ENCODE measurements at regions not wholly inside any gene's neighbourhood (a gene's known extent, or its start where the extent isn't known, plus 50 kb on each side); places are given as distances from the start of the nearest gene placed in this dataset.

DNA sequence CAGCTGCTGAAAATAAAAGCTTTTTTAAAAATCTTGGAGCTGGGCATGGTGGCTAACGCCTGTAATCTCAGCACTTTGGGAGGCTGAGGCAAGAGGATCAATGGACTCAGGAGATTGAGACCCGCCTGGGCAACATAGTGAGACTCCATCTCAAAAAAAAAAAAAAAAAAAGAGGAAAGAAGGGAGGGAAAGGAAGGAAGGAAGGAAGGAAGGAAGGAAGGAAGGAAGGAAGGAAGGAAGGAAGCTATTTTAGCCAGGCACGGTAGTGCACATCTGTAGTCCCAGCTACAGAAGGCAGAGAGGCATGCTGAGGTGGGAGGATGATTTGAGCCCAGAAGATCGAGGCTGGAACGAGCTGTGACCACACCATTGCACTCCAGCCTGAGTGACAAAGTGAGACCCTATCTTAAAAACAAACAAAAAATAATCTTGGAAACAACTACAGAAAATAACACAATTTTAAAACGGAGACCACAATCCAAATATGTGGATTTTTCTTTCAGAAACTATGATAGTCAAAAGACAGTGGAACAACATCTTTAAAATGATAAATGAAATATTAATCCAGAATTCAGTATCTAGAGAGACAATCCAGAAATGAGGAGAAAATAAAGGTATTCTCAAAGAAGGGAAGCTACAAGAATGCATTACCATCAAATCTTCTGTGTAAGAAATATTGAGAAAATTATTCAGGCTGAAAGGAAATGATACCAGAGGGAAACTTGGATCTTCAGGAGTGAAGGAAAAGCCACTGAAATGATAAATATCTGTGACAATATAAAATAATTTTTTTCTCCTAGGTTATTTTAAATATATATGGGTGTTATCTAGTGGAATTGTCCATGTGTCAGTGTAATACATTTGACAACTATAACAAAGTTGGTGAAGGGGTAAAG, 182.0 kb downstream of the GPX5 start:
- DNase-seq: no peak

DNA sequence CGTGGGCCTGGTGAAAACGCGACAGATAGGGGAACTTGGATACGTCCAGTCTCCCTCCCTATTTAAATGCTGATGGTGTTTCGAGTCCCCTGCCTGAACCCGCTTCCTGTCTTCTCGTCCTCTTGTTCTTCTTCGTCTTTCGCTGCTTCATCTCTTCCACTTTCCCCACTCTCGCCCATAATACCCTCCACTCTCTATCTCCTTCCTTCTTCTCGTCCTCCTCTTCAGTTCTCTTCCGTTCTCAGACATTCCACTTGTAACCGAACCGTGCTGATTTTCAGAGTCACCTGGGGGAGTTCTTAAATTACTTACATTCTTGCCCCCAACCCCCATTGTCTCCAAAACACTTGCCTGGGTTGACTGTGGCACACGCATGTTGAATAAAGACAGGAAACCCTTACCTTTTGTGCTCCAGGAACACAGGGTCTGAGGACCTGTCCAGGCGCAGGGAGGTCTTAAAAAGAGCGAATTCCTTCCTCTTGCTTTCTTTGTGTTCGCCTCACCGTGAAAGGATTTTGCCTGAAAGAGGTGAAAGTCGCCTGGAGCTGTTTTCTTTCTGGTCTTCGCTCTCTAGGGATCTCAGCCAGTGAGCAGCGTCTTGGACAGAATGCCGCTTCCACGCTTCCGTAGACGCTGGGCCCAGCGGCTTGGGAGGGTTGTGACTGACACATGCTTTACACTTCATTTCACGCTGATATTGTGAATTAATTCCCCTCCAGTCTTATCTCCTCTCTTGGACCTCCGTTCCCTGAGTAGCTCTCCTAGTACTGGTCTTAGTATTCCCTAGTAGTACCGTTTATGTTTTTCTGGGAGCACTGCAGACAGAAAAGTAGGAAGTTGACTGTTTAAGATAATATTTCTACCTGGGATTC, 184.0 kb downstream of the GPX5 start:
- no peak for DNase-seq

DNA sequence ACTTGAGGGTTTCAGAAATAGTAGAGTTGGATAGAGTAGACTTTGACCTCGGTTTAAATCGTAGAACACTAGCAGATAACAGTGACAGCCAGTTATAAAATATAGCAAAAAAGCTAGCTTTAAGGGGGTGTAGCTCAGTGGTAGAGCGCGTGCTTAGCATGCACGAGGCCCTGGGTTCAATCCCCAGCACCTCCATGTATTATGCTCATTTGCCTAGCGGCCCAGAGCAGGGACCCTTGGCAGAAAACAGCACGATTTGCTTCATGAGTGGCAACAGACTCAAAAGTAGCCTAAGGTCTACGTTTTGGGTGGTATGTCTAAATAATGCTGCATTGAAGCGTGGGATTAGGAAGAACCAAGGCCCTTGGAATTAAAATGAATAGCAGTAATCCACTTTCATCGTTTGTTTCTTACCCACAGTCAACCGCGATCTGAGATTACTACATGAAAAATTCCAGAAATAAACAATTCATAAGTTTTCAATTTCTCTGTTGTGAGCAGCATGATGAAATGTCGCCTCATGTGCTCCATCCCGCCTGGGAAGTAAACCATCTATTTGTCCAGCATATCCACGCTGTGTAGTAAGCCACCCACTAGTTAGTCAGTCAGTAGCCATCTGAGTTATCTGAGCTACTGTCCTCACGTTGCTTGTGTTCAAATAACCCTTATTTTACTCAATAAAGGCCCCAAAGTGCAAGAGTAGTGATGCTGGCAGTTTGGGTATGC, 184.9 kb downstream of the GPX5 start:
- peak; percentile 4 for DNase-seq

DNA sequence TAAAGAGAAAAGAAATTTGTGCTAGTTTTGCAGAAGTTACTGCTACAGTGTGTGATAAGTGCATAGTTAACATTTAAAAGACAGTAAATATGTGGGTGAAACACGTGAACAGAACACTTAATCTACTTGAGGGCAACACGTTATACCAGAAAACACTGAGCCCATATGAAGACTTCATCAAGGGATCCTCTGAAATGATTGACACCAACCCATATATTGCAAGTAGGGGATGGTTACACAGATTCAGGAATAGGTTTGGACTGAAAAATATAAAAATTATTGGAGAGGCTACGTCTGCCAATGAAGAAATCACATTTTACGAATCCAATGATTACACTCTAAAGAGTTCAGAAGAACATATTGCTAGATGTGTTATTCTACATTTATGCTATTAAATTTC, 185.6 kb downstream of the GPX5 start:
- DNase-seq: no peak

DNA sequence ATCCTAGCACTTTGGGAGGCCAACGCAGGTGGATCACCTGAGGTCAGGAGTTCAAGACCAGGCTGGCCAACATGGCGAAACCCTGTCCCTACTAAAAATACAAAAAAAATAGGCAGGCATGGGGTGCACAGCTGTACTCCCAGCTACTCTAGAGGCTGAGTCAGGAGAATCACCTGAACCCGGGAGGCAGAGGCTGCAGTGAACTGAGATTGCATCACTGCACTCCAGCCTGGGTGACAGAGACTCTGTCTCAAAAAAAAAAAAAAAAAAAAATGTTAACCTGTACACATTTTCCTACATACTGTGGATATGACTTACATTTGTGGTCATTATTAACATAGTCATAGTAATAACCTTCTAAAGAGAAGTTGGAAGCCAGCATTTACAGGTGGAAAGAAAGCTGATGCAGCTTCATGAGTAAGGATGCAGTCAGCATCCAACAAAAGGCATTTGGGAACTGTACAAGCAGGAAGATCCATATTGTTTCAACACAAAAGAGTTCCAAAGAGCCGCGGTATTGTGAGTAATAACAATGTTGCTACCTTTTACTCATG, 186.2 kb downstream of the GPX5 start:
- DNase-seq: no peak

DNA sequence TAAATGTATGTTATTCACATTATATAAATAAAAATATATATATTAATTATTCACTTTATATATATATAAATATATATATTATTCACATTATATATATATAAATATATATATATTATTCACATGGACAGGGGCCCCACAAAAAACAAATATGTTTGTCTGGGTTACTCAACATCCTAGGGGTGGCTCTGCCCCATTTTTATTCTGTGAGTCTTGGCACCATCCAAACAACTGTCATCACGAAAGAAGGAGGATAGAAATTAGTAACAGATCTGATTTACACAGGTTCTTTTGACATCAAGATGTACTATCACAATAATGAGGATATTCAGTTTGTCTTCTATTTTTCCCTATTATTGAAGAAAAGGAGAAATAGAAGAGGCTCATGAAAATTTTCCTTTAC, 187.3 kb downstream of the GPX5 start:
- DNase-seq: no peak

DNA sequence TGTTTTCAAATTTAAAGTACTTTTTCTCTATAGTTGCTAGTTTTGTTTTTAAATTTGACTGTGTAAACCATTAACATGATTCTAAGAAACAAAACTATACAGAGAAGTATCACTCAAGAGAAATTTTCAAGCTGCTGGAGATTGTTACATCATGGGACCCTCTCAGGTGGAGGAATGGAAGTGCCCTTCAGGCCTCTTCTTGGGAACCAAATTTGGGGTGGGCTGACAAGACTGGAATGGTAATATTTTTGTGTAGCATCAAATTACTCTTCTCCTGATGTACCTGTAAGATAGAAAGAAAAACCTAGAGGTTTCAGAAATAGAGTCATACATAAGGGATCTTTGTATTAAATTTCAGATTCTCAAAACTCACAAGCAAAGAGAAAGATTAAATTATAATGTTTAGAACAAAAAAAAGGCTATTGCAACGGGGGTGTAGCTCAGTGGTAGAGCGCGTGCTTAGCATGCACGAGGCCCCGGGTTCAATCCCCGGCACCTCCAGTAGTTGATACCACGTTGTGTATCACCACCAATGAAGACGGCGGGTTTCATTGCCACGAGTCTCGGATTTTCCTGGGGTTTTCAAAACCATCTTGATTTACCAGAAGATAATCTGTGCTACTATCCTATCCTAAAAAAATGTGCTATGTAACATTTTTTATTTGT, 193.7 kb downstream of the GPX5 start:
- DNase-seq: peak; percentile 23

DNA sequence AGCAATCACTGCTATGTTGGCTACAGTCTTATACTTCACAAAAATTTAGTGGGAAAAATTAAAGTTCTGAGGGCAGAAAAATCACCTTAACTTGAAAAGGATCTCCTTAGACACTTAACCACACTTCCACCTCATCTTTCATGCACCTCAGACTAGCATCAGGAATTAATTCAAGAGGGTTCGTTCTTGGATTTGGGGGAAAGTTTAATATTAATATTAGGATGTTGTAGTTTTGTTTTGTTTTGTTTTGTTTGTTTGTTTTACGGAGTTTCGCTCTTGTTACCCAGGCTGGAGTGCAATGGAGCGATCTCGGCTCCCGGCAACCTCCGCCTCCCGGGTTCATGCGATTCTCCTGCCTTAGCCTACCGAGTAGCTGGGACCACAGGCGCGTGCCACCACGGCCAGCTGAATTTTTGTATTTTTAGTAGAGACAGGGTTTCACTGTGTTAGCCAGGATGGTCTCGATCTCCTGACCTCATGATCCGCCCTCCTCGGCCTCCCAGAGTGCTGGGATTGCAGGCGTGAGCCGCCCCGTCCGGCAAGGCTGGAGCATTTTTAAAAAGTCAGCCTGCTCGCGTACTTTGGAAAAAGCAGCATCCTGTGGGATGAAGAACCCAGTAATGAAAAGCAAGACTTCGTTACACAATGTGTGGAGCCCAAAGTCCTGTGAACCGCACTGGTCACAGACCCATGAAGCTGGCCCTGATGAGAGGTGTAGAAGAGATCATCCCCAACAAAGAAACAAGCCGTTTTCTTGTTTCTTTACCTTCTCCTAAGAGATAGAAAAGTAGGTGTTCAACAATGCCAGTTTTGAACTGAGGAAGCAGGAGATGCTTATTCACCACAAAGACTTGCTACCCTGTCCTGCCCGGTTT, 194.9 kb downstream of the GPX5 start:
- no peak for DNase-seq

DNA sequence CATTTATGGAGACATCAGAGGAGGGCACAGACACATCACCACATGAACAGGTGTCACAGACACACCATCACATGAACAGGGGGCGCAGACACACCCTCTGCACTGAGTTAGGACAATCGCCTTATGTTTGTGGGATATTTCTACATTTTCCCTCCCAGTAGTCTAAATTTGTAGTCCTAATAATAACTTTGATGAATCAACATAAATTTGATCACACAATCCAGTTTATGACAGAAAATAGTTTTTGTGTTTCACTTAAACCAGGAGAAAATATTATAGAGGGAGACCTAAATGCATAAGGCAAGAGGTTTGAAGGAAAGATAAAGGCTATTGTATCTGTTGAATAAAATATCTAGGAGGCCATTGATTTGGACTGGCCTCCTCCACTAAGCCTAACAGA, 195.7 kb downstream of the GPX5 start:
- DNase-seq: no peak

DNA sequence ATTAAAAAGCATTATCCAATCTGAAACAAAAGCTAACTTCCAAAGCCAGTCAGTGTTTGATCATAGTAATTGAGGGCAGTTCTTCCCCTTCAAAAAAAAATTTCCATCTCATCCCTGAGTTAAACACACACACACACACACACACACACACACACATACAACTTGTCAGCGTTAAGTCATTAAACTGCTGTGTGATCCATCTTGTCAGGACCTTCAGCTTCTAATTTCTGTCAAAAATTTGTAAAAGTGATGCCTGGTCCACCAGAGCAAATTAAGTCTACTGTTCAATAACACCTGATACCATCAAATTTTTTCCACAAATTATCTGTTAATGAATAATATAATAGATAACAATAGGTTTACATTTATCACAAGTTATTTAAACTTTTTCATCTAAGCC, 198.7 kb downstream of the GPX5 start:
- no peak for DNase-seq

DNA sequence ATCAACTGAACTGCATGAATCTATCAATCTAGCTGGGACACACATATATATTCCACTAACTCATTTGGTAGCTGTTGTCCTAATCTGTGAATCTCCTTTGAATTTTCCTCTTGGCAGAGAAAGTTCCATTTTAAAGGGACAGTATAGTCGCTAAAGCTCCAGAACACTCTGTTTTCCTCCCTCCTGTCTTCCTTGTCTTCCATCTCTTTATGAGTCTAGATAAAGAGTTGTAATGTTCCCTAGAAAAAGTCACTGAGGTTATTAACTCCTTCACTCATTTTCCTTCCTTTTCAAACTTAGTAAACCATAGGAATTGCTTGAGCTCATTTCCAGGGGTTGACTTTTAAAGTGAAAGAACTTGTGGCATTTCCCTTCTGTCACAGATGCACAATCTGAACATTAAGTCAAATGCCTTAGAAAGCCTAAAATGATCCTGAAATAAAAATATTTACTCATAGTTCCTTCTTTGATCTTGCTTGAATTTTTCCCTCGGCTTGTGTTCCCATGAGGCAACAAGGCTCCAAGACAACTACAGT, 198.4 kb downstream of the TRIM27 start:
- no peak for DNase-seq

DNA sequence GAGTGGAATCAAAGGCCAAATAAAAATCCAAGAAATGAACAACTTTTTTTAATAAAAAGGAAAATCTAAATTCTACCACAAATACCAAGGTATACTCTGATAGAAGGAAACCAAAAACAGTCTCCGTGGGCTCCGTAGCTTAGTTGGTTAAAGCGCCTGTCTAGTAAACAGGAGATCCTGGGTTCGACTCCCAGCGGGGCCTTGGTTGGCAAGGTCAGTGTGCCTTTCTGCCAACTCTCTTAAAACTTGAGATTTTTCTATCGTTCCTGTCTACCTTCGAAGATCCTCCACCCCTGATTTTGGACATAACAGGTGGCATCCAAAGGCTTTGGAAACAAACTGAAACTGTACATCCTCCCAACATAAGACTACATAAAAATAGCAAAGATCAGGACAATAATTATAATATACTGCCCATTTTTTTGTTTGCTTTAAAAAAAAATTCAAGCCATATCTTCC, 197.9 kb downstream of the TRIM27 start:
- peak; percentile 16 for DNase-seq

DNA sequence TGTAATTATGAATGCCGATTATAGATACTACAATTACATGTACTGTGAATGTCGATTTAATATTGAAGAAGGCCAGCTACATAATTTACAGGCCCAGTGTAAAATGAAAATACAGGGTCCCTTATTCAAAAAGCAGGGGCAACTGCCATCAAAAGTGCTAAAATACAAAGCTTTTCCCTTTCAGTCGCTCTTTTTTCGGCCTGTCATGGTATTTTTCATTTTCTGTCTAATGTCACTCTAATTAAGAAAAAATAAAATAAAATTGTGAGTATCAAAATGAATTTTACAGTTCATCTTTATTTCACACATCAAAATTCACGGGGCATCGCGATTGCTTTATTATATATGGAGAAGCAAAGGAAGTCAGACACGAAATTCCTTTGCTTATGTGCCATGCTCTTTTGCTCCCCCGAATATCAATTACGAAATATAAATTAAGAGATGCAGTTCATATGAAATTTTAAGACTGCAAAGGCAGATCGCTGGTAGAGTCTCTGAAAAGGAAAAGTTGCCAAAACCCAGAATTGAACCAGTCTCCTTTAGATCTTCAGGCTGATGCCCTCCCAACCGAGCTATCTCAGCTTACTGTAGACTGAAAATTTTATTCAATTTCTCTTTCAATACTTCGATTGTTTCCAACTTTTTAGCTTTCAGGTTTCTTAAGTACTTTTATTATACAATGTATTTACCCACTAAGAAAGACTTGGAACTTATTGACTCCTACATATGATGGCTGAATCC, 197.0 kb downstream of the TRIM27 start:
- no peak for DNase-seq

DNA sequence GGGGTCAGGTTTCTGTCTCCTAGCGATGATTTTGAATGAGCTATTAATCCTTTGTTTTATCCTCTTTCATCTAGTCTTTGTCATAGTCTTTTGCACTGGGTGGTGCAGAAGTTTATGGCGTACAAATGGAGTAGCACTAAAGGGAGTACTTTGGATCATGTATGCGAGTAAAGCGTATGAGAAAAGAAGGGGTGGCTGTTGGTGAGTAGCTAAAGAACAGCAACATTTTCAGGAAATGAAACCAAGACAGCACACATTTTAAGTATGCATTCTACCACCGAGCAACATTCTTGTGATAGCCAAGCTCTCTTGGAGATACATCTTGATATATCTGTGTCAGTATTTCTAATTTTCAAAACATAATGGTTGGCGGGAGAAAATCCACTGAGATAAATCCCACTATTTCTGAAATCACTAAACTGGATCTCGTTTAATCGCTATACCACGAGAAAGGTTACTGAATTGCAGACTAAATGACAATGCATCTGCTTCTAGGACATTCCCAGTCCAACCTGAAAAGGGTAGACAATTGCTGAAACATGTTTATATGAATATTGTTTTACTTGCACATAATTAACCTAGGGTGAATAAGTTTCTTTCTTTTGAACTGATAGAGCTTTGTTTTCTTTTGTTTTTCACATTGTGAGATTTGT, 196.1 kb downstream of the TRIM27 start:
- DNase-seq: no peak

DNA sequence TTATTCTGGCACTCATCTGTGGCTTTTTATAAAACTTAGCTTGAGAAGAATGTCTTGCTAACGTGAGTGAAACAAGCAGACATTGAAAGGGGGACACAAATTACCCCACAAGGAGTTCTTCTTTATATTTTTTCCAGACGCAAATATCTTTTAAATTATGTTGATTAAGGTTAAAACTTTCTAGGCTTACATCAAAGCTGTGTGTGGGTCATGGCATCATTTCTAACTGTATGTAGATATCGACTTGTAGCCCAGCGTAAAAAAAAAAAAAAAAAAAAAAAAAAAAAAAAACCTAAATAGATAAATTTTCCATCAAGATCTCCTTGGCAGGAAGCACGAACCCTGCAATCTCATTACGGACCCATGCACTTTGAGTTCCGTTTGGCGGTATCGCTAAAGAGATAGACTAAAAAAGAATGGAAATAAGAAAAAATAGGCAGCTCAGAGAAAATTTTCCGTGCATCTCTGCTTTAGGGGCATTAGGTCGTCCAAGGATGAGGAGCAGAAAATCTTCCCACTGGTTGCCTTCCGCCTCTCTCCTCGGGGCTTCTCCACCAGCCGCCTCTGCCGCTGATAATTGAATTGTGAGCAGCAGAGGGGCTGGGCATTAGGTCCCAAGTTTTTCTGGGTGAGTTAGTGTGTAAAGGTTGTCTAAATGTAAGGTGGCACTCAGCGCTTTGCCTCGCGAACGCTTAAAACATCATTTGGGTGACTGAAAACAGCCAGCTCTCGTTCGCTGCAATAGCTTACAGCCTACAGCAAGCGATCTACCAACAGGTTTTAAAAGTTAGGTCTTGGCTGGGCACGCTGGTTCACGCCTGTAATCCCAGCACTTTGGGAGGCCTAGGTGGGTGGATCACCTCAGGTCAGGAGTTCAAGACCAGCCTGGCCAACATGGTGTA, 194.0 kb downstream of the TRIM27 start:
- no peak for DNase-seq

DNA sequence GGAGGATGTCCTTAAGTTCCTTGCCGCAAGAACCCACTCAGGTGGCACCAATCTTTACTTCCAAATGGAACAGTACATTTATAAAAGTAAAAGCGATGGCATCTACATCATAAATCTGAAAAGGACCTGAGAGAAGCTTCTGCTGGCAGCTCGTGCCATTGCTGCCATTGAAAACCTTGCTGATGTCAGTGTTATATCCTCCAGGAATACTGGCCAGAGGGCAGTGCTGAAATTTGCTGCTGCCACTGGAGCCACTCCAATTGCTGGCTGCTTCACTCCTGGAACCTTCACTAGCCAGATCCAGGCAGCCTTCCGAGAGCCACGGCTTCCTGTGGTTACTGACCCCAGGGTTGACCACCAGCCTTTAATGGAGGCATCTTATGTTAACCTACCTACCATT, 191.7 kb downstream of the TRIM27 start:
- DNase-seq: no peak

DNA sequence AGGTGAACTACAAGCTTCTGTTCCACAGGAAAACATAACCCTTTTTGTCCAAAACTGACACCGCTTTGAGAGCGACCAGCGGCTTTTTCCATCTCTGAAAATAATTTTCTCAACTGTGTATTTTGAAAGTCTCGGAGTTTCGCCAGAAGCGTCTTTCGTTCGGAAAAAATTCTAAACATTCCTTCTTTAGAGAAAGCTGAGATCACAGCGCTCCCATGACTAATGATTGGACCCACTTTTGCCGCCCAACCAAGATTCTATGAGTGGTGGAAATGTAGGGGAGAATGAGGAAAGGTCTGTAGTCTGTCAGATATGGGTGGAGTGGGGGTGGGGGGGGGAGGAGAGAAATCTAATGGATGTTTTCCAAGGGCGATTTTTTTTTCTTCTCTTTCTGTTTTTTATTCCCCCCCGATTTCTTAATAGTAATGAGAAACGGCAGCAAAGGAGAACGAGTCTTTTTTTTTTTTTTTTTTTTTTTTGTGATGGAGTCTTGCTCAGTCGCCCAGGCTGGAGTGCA, 189.3 kb downstream of the TRIM27 start:
- DNase-seq: no peak

DNA sequence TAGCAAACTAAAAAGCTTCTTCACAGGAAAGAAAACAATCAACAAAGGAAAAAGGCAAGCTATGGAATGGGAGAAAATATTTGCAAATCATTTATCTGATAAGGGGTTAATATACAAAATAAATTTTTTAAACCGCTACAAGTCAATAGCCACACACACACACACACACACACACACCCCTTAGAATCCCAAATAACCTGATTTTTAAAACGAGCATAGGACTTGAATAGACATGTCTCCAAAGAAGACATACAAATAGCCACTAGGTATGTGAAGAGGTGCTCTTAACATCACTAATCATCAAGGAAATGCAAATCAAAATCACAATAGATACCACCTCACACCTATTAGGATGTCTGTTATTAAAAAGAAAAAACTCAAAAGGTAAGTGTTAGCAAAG, 187.7 kb downstream of the TRIM27 start:
- DNase-seq: no peak
